ENCODE measurements at regions not wholly inside any gene's neighbourhood (a gene's known extent, or its start where the extent isn't known, plus 50 kb on each side); places are given as distances from the start of the nearest gene placed in this dataset.

DNA sequence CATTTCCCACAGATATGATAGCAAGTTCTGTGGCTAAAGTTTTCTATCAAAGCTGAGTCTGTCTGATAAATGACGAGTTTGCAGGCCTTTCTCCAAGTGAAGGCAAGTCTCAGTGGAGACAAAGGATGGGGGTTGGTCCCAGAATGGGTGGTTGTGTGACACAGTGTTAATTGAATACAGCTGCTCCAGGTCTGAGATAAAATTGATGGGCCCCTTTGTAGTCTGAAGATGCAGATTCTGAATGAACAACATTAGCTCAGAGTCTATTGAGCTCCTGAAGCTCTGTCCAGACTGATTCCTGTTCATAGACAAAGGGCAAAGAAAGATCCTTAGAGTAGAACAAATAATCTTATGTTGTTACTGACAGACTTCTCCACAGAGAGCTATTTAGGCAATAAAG, 296.9 kb upstream of the CYRIA start:
- intact Hi-C loops (cut with DNase I), result no loop called here
- no peak overlapping the region for H3K4me3 ChIP-seq
- TF ChIP-seq POLR2AphosphoS5 (IDR thresholded peaks at IDR 0.05; ENCODE audit: insufficient read depth in 1 of 2, low read depth in 1 of 2) (no peak), POLR2A (IDR thresholded peaks at IDR 0.05) (no peak)
- H3K9me3 ChIP-seq, result no peaks in the 10 kb centered on the region
- no peak for DNase-seq (ENCODE audit: extremely low spot score in 2 of 2)
- no peaks in the 10 kb centered on the region for H3K27me3 ChIP-seq
- no peaks in the 10 kb centered on the region for H3K36me3 ChIP-seq
- no peak overlapping the region for H3K27ac ChIP-seq
- no peaks in the 10 kb centered on the region for H3K4me1 ChIP-seq

DNA sequence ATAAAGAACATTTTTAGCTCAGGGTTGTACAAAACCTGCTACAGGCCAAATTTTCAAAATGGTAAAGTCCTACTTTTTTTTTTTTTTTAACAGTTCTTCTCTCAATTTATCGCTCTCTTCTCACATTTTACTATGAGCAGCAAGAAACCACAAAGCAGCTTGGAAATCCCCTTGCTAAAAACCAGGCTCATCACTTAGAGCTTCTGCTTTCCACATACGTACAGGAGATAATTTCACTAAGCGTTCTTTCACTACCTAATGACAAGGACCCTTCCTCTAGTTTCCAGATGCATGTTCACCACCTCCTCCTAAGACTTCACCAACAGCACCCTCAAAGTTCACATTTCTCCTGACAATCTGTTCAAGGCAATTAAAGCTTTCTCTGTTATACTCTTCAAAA, 294.9 kb upstream of the CYRIA start:
- no peaks in the 10 kb centered on the region for H3K27me3 ChIP-seq
- TF ChIP-seq, protein P1, sequence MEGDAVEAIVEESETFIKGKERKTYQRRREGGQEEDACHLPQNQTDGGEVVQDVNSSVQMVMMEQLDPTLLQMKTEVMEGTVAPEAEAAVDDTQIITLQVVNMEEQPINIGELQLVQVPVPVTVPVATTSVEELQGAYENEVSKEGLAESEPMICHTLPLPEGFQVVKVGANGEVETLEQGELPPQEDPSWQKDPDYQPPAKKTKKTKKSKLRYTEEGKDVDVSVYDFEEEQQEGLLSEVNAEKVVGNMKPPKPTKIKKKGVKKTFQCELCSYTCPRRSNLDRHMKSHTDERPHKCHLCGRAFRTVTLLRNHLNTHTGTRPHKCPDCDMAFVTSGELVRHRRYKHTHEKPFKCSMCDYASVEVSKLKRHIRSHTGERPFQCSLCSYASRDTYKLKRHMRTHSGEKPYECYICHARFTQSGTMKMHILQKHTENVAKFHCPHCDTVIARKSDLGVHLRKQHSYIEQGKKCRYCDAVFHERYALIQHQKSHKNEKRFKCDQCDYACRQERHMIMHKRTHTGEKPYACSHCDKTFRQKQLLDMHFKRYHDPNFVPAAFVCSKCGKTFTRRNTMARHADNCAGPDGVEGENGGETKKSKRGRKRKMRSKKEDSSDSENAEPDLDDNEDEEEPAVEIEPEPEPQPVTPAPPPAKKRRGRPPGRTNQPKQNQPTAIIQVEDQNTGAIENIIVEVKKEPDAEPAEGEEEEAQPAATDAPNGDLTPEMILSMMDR (IDR thresholded peaks at IDR 0.05), result no peak
- TF ChIP-seq POLR2A (IDR thresholded peaks at IDR 0.05), result no peak
- TF ChIP-seq POLR2AphosphoS5 (IDR thresholded peaks at IDR 0.05; ENCODE audit: insufficient read depth in 1 of 2, low read depth in 1 of 2), result no peak
- H3K9me3 ChIP-seq, result no peaks in the 10 kb centered on the region
- no peaks in the 10 kb centered on the region for H3K4me1 ChIP-seq
- DNase-seq (ENCODE audit: extremely low spot score in 2 of 2), result no peak
- no peak overlapping the region for H3K27ac ChIP-seq
- no peaks in the 10 kb centered on the region for H3K36me3 ChIP-seq
- H3K4me3 ChIP-seq, result no peak overlapping the region
- intact Hi-C loops (cut with DNase I), result no loop called here

DNA sequence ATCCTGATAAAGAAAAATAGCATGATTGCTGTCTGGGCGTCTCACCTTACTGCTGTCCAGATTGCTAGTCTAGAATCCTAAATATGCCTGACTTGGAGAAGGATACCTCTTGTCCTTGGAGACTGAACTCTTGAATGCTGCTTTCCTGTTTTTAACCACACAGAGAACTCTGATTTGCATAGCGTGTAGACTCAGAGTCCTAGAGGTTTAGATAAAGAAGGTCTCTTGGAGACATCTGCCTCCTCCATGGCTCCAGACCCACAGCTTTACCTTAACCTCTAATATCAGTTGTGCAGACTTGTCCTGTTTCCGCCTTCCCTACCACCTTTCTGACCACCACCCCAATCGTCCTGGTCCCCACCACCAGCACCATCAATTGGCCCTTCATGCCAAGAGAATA, 292.6 kb upstream of the CYRIA start:
- TF ChIP-seq POLR2A (IDR thresholded peaks at IDR 0.05) (no peak), POLR2AphosphoS5 (IDR thresholded peaks at IDR 0.05; ENCODE audit: insufficient read depth in 1 of 2, low read depth in 1 of 2) (no peak)
- TF ChIP-seq, protein P1 (IDR thresholded peaks at IDR 0.05), result no peak
- H3K4me3 ChIP-seq, result no peak overlapping the region
- intact Hi-C loops (cut with DNase I), result no loop called here
- H3K36me3 ChIP-seq, result no peaks in the 10 kb centered on the region
- DNase-seq (ENCODE audit: extremely low spot score in 2 of 2), result no peak
- no peaks in the 10 kb centered on the region for H3K9me3 ChIP-seq
- no peak overlapping the region for H3K27ac ChIP-seq
- no peaks in the 10 kb centered on the region for H3K27me3 ChIP-seq
- no peaks in the 10 kb centered on the region for H3K4me1 ChIP-seq

DNA sequence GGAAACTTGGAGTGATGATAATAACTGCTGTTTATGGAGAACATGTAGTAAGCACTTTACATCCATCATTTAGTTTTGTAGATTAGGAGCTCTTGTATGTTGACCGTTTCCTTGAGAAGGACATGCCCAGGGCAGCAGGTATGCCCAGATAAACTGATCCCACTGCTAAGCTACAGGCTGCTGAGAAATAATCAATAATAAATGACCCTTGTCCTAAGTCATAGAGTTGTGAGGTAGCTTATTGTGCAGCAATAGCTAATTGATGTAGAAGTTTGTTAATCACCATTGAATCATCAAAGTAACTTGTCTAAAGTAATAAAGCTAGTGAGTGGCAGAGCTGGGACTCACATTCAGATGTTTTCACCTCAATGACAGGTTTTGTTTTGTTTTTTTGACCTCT, 287.2 kb upstream of the CYRIA start:
- no peaks in the 10 kb centered on the region for H3K27me3 ChIP-seq
- DNase-seq (ENCODE audit: extremely low spot score in 2 of 2), result no peak
- H3K27ac ChIP-seq, result no peak overlapping the region
- H3K4me3 ChIP-seq, result no peak overlapping the region
- TF ChIP-seq POLR2AphosphoS5 (IDR thresholded peaks at IDR 0.05; ENCODE audit: insufficient read depth in 1 of 2, low read depth in 1 of 2) (no peak), POLR2A (IDR thresholded peaks at IDR 0.05) (no peak)
- TF ChIP-seq, protein P1 (IDR thresholded peaks at IDR 0.05), result no peak
- no peaks in the 10 kb centered on the region for H3K36me3 ChIP-seq
- no peaks in the 10 kb centered on the region for H3K4me1 ChIP-seq
- intact Hi-C loops (cut with DNase I), result no loop called here
- H3K9me3 ChIP-seq, result no peaks in the 10 kb centered on the region

DNA sequence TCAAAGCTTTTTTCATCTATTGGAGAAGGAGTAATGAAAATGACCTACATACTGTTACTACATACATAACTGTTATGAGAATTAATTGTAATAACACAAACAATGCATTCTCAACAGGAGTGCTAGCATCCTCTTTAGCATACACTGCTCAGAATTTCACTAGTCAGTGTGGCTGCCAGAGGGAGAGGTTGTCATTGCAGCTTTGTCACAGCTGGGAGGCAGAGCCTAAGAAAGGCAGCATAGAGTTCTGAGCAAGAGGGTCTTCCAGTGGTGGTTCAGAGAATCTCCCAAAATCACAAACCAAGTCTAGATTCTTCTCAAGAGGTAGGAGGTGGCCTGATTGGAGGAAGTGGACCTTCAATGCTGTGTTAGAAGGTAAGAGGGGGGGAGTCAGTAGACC, 286.7 kb upstream of the CYRIA start:
- Histone ChIP-seq H3K4me3 (no peak overlapping the region), H3K27me3 (no peaks in the 10 kb centered on the region), H3K27ac (no peak overlapping the region), H3K36me3 (no peaks in the 10 kb centered on the region), H3K9me3 (no peaks in the 10 kb centered on the region), H3K4me1 (no peaks in the 10 kb centered on the region)
- intact Hi-C loops (cut with DNase I), result no loop called here
- no peak for TF ChIP-seq POLR2AphosphoS5 (IDR thresholded peaks at IDR 0.05; ENCODE audit: insufficient read depth in 1 of 2, low read depth in 1 of 2)
- TF ChIP-seq, protein P1 (IDR thresholded peaks at IDR 0.05), result no peak
- no peak for TF ChIP-seq POLR2A (IDR thresholded peaks at IDR 0.05)
- no peak for DNase-seq (ENCODE audit: extremely low spot score in 2 of 2)

DNA sequence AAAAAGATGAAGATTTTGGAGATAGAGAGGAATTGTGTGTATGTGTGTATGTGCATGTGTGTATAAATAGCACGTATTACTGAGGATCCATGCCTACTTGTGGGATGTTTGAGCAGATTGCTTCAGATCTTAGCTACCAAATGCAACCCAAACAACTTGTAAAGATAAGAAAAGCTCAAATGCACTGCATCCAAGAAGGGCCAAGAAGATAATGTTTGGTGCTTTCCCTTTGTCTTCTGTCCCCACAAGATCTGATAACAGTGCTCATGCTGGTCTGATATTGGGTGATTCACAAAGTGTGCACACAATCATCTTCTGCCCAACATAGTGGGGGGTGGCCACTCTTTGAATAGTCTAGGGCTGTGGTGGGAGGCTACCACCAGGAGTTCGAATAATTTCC, 284.8 kb upstream of the CYRIA start:
- H3K4me1 ChIP-seq, result no peaks in the 10 kb centered on the region
- no peaks in the 10 kb centered on the region for H3K27me3 ChIP-seq
- no peak for DNase-seq (ENCODE audit: extremely low spot score in 2 of 2)
- intact Hi-C loops (cut with DNase I), result no loop called here
- H3K4me3 ChIP-seq, result no peak overlapping the region
- no peaks in the 10 kb centered on the region for H3K36me3 ChIP-seq
- TF ChIP-seq, protein P1 (IDR thresholded peaks at IDR 0.05), result no peak
- TF ChIP-seq POLR2A (IDR thresholded peaks at IDR 0.05) (no peak), POLR2AphosphoS5 (IDR thresholded peaks at IDR 0.05; ENCODE audit: insufficient read depth in 1 of 2, low read depth in 1 of 2) (no peak)
- H3K27ac ChIP-seq, result no peak overlapping the region
- H3K9me3 ChIP-seq, result no peaks in the 10 kb centered on the region
